Type B pancreatic cell (in vitro differentiated cells): ENCODE measurements at regions not wholly inside any gene's neighbourhood (a gene's known extent, or its start where the extent isn't known, plus 50 kb on each side); places are given as distances from the start of the nearest gene placed in this dataset.
"Not testable (repeated sequence)": the region's sequence is repeated elsewhere in the genome, so short reads cannot be mapped to it uniquely, and the experiment has no call there.

ENCODE experiments used
- DNase-seq: peaks from one replicate; pipeline ENCODE4 v3.0.0; 2021; ENCODE audit warnings: mixed read lengths; ENCODE audit not compliant: unreplicated experiment; ENCODE audit errors: extremely low spot score
- H3K27ac Mint-ChIP-seq: 2 replicates; pipeline ENCODE4 v1.8.0; 2021; ENCODE audit warnings: mild to moderate bottlenecking, mixed read lengths
- H3K27me3 Mint-ChIP-seq: 2 replicates; pipeline ENCODE4 v1.8.0; 2021; ENCODE audit warnings: mixed read lengths
- H3K36me3 Mint-ChIP-seq: 2 replicates; pipeline ENCODE4 v1.8.0; 2021; ENCODE audit warnings: mixed read lengths
- H3K4me1 Mint-ChIP-seq: one replicate; pipeline ENCODE4 v1.8.0; 2021; ENCODE audit warnings: mixed read lengths; ENCODE audit not compliant: unreplicated experiment
- H3K4me3 Mint-ChIP-seq: 2 replicates; pipeline ENCODE4 v1.8.0; 2021; ENCODE audit warnings: mild to moderate bottlenecking, mixed read lengths
- H3K9me3 Mint-ChIP-seq: 2 replicates; pipeline ENCODE4 v1.8.0; 2021; ENCODE audit warnings: mixed read lengths
- TF ChIP-seq, protein P1 (sequence below): fragments of 200-600 bp; sonication (generic); conservative IDR thresholded peaks from 2 replicates; pipeline ENCODE4 v1.5.0; 2021; ENCODE audit warnings: antibody characterized with exemption, mild to moderate bottlenecking

DNA sequence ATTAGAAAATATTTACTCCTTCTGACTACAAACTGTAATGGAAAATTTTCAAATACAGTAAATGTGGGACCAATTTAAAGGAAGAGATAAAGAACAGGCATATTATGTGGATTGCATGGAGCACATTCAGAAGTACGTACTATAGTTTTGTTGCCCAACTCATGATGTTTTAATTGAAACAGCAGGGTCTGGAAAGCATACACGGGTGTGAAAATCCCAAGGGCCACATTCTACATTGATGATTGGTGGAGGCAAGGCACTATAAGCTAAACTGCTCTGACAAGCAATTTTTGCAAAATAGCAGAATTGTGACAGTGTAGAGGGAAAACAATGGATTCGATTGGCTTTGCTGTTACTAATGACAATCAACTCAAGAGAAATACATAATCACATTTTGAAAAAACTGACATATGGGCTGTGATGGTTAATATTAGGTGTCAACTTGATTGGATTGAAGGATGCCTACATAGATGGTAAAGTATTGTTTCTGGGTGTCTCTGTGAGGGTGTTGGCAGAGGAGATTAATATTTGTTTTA, 458.6 kb downstream of the PYDC2 start:
- Mint-ChIP-seq H3K36me3 (no peaks in the 10 kb centered on the region), H3K27ac (no peak overlapping the region)

DNA sequence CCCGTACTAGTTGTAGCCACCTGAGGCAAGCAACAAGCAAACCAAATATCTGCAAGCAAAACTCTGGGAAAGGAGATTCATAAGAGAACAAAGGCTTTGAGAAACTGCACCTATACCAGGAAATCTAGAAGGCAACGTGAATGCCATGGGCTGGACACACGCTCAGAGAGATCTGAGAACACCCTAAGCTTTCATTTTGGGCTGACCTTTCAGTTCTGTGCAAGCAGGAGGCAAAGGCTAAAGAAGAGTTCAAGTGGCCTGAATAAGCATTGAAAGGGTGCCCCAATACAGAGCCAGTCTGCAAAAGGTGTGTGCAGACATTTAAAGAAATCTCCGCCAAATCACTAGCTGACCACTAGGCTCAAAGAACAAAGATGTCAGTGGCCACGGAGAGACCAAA, 461.6 kb downstream of the PYDC2 start:
- DNase-seq, result no peak
- Mint-ChIP-seq H3K36me3 (no peaks in the 10 kb centered on the region), H3K4me3 (no peak overlapping the region), H3K4me1 (no peaks in the 10 kb centered on the region), H3K27ac (no peak overlapping the region), H3K9me3 (no peaks in the 10 kb centered on the region), H3K27me3 (no peaks in the 10 kb centered on the region)
- TF ChIP-seq, protein P1, sequence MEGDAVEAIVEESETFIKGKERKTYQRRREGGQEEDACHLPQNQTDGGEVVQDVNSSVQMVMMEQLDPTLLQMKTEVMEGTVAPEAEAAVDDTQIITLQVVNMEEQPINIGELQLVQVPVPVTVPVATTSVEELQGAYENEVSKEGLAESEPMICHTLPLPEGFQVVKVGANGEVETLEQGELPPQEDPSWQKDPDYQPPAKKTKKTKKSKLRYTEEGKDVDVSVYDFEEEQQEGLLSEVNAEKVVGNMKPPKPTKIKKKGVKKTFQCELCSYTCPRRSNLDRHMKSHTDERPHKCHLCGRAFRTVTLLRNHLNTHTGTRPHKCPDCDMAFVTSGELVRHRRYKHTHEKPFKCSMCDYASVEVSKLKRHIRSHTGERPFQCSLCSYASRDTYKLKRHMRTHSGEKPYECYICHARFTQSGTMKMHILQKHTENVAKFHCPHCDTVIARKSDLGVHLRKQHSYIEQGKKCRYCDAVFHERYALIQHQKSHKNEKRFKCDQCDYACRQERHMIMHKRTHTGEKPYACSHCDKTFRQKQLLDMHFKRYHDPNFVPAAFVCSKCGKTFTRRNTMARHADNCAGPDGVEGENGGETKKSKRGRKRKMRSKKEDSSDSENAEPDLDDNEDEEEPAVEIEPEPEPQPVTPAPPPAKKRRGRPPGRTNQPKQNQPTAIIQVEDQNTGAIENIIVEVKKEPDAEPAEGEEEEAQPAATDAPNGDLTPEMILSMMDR, result no peak

More for the DNA sequence above, 458.6 kb downstream of the PYDC2 start:
- DNase-seq, result no peak
- Mint-ChIP-seq H3K4me3 (no peak overlapping the region), H3K9me3 (no peaks in the 10 kb centered on the region), H3K27me3 (no peaks in the 10 kb centered on the region), H3K4me1 (no peaks in the 10 kb centered on the region)
- TF ChIP-seq, protein P1, result no peak

DNA sequence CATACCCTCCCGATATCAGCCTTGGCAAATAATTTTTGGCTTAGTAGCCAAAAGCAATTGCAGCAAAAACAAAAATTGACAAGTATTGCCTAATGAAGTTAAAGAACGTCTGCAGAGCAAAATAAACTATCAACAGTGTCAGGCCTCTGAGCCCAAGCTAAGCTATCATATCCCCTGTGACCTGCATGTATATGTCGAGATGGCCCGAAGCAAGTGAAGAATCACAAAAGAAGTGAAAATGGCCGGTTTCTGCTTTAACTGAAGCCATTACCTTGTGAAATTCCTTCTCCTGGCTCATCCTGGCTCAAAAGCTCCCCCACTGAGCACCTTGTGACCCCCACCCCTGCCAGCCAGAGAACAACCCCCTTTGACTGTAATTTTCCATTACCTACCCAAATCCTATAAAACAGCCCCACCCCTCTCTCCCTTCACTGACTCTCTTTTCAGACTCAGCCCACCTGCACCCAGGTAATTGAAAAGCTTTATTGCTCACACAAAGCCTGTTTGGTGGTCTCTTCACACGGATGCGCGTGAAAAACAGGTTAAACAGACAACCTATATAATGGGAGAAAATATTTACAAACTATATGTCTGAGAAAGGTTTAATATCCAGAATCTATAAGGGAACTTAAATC, 466.3 kb downstream of the PYDC2 start:
- H3K27me3 Mint-ChIP-seq, H3K4me1 Mint-ChIP-seq, DNase-seq, H3K9me3 Mint-ChIP-seq, H3K27ac Mint-ChIP-seq, H3K36me3 Mint-ChIP-seq, H3K4me3 Mint-ChIP-seq: not testable (repeated sequence)

DNA sequence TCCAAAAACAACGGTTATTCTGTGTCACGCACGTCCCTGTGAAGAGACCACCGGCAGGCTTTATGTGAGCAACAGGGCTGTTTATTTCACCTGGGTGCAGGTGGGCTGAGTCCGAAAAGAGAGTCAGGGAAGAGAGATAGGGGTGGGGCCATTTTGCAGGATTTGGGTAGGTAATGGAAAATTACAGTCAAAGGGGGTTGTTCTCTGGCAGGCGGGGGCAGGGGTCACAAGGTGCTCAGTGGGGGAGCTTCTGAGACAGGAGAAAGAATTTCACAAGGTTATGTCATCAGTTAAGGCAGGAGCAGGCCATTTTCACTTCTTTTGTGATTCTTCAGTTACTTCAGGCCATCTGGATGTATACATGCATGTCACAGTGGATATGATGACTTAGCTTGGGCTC, 467.0 kb downstream of the PYDC2 start:
- not testable (repeated sequence) for H3K4me1 Mint-ChIP-seq, H3K36me3 Mint-ChIP-seq, H3K9me3 Mint-ChIP-seq, H3K27ac Mint-ChIP-seq, H3K27me3 Mint-ChIP-seq, DNase-seq, H3K4me3 Mint-ChIP-seq

DNA sequence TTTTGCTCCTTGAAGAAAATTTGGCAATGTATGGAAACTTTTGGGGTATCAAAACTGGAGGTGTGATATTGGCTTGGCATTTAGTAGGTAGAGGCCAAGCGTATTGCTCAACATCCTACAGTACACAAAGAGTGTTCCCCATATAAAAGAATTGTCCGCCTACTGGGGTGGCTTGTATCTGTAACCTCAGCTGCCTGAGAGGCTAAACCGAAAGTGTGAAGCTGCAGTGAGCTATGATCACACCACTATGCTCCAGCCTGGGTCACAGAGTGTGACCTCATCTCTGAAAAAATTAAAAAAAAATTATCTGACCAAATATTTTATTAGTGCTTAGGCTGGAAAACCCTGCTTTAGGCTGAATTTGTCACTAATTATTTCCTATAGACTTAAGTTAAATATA, 483.9 kb downstream of the PYDC2 start:
- DNase-seq, result no peak
- TF ChIP-seq, protein P1, result no peak
- no peaks in the 10 kb centered on the region for H3K4me1 Mint-ChIP-seq
- no peak overlapping the region for H3K27ac Mint-ChIP-seq
- no peaks in the 10 kb centered on the region for H3K27me3 Mint-ChIP-seq
- no peak overlapping the region for H3K4me3 Mint-ChIP-seq
- H3K9me3 Mint-ChIP-seq, result no peaks in the 10 kb centered on the region
- no peaks in the 10 kb centered on the region for H3K36me3 Mint-ChIP-seq

DNA sequence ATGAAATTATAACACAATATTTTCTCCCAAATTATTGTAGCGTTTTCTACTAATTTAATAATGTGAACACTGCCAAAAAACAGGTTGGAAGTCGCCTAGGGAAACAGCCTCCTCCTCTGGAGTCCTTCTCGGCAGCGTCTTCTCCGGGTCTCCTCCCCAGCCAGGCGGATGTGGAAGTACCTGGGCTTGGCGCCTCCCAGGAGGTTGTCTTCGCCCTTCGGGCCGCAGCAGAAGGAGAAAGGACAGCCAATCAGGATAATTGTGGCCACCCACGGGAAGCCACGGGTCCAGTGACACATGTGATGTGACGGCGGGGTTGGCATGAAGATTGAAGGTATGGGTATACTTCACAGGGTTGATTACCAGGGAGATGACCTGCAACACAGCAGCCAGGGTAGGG, 491.2 kb downstream of the PYDC2 start:
- TF ChIP-seq, protein P1, result no peak
- Mint-ChIP-seq H3K9me3 (no peaks in the 10 kb centered on the region), H3K36me3 (no peaks in the 10 kb centered on the region), H3K4me3 (no peak overlapping the region), H3K4me1 (no peaks in the 10 kb centered on the region), H3K27me3 (no peaks in the 10 kb centered on the region), H3K27ac (no peak overlapping the region)
- no peak for DNase-seq

DNA sequence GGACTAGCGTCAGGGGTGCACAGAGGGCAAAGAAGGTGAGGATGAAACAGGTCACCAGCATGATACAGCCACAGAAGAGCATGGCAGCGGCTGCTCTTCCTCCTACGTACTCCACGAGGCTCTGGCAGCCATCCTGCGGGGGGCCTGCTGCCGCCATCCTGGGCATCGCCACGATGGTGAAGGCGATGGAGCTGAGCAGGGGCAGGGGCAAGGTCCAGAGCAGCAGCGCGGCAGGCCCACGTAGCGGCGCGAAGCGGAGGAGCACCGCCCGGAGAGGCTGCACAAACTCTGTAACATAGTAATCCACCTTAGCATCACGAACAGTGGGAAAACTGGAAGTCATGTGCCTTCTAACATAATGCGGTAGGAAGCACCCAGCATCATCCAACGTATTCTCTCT, 491.6 kb downstream of the PYDC2 start:
- Mint-ChIP-seq H3K36me3 (no peaks in the 10 kb centered on the region), H3K4me1 (no peaks in the 10 kb centered on the region), H3K4me3 (no peak overlapping the region), H3K27ac (no peak overlapping the region), H3K27me3 (no peaks in the 10 kb centered on the region), H3K9me3 (no peaks in the 10 kb centered on the region)
- TF ChIP-seq, protein P1, result no peak
- DNase-seq, result no peak
